NOMO-1 treated with DMSO at 0.1 percent for 48 hours (cell line): ENCODE measurements at regions not wholly inside any gene's neighbourhood (a gene's known extent, or its start where the extent isn't known, plus 50 kb on each side); places are given as distances from the start of the nearest gene placed in this dataset.
"Not testable (repeated sequence)": the region's sequence is repeated elsewhere in the genome, so short reads cannot be mapped to it uniquely, and the experiment has no call there.

Experiments used
- DNase-seq: peaks from one replicate; lab custom pipeline; 2025; ENCODE audit not compliant: unreplicated experiment; lab: John Stamatoyannopoulos, UW

DNA sequence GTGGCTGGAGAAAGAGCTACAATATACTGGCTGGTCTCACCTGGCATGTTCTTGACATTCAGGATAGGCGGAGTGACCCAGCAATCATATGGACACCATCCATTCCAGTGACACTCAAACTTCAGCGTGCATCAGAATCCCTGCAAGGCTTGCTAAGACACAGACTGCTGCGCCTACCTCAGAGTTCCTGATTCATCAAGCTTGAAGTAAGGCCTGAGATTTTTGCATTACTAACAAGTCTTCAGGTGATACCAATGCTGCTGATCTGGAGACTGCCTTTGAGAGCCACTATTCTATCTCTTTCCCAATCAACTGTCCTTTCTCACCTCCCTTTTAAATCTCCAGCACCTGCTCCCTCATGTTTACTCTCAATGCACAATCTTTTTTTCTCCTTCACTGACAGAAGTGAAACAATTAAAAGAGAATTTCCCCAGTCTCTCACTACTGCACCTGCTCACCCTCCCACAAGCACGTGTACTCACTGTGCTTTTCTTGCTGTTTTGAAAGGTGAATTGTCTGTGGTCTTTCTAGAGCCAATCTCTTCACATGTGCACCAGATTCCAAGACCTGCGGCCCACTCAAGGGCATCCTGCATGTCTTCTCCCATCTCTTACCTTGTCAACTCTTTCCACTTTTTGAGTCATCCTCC lies 519.2 kb downstream of the TTLL7 start:
- not testable (repeated sequence) for DNase-seq

- DNase-seq, result not testable (repeated sequence)
These were observed 520.8 kb downstream of the TTLL7 start for GRCh38 chr1:83478127-83478526.

DNA sequence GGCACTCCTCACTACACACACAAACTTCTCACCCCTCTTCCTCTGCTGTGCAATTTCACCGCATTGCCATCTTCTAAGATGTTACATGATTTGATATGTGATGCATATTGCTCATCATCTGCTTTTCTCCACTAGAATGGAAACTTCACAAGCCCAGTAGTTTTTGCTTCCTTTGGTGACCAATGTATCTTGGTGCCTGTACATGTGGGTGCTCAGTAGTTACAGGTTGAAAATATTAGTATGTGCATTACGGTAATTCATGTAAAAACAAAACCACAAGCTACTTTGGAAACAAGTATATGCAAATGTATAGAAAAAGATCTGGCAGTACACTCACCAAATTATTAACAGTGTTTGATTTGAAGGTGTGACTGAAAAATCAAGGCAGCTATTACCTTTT lies 522.4 kb downstream of the TTLL7 start:
- DNase-seq, result not testable (repeated sequence)

DNA sequence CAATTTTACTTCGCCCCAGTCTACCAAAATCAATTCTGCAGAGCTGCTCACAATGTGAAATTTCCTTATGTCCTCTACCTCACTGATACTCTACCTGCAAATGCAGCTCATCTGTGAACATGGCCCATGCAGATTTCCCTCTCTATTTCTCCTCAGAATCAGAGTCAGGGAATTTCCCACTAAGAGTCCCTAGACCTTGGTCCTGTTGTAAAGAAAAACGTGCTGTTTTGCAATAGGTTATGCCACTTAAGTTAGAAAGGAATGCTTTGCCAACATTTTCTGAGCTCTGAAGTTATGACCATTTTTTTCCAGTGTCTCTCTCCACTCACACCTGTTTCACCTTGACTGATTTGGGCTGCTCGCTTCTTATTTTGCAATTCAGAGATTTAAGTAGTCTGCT lies 524.0 kb downstream of the TTLL7 start:
- not testable (repeated sequence) for DNase-seq

DNA sequence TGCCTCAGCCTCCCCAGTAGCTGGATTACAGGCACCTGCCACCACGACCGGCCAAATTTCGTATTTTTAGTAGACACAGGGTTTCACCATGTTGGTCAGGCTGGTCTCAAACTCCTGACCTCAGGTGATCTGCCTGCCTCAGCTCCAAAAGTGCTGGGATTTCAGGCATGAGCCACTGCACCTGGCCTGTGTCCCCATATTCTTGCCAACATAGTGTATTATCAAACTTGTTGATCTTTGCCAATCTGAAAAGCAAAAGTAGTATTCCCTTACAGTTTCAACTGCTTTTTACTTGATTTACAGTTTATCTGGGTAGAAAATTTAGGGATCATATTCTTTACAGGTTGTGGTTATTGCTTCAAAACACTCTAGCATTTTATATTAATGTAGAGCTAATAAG lies 524.9 kb downstream of the TTLL7 start:
- DNase-seq, result not testable (repeated sequence)

GRCh38 chr1:83472066-83472465 lies 526.9 kb downstream of the TTLL7 start:
- DNase-seq, result not testable (repeated sequence)

- not testable (repeated sequence) for DNase-seq
These were observed 527.7 kb downstream of the TTLL7 start for GRCh38 chr1:83471272-83471671.

GRCh38 chr1:83468336-83468735 lies 530.6 kb downstream of the TTLL7 start:
- not testable (repeated sequence) for DNase-seq

DNA sequence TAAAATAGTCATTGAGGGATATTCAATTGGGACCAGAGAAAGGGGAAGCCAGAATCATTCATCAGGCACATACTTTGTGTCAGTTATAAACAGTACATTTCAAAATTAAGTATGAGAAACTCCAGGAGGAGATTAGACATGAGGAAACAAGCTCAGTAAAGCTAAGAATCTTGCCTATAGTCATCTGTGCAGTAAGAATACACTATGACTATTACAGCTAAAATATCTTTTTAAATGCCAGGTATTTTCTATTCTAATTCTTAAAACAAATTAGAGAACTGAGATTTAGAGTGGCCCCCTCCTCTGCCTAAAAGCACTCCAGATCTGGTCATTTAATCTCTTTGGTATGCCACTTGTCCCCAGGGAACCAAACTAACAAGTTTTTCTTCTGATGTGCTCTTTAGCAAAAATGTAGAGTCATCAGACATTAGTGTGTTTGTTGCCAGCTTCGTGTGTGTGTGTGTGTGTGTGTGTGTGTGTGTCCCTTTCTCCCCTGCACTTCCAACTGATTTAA lies 541.1 kb downstream of the TTLL7 start:
- not testable (repeated sequence) for DNase-seq

GRCh38 chr1:83457281-83457680 lies 541.7 kb downstream of the TTLL7 start:
- DNase-seq, result not testable (repeated sequence)

GRCh38 chr1:83455753-83456152 lies 543.2 kb downstream of the TTLL7 start:
- not testable (repeated sequence) for DNase-seq

- DNase-seq, result not testable (repeated sequence)
These were observed 553.1 kb downstream of the TTLL7 start for GRCh38 chr1:83445873-83446272.

GRCh38 chr1:83442412-83442811 lies 556.5 kb downstream of the TTLL7 start:
- not testable (repeated sequence) for DNase-seq

GRCh38 chr1:83440586-83440985 lies 558.3 kb downstream of the TTLL7 start:
- not testable (repeated sequence) for DNase-seq

GRCh38 chr1:83440021-83440420 lies 558.9 kb downstream of the TTLL7 start:
- DNase-seq, result not testable (repeated sequence)

DNA sequence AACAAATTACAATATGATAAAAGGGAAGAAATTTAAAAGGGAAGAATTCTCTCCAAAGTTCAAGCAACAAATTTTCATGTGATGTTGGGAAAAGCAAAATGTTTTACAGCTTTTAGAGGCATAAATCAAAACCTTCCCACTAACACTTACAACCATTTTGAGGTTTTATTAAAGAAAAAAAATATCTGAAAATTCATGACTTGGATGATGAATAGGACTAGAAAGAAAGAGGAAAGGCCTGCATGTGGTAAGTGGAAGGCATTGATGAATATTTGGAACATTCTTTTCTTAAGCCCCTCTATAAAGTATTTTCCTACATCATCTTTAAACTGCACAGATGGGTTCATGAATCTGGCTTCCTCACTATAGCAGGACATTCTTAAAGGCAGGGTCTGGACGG lies 560.6 kb downstream of the TTLL7 start:
- not testable (repeated sequence) for DNase-seq

DNA sequence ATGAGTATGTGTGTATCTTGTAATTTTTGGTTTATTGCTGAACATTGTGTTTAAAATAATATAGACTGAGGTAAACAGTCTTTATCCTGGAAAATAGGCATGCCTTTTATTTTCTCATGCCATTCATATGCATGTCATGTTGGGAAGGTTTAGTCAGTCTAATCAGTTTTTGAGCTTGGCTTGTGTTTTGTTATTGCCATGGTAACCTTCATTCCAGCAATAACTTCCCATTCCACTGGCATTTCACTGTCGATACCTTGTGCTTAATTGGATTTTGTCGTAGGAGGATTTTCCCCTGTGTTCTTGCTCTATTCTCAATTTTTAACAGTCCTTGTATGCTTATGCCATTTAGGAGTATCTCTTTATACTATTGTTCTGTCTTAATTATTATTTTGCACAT lies 563.6 kb downstream of the TTLL7 start:
- not testable (repeated sequence) for DNase-seq

DNA sequence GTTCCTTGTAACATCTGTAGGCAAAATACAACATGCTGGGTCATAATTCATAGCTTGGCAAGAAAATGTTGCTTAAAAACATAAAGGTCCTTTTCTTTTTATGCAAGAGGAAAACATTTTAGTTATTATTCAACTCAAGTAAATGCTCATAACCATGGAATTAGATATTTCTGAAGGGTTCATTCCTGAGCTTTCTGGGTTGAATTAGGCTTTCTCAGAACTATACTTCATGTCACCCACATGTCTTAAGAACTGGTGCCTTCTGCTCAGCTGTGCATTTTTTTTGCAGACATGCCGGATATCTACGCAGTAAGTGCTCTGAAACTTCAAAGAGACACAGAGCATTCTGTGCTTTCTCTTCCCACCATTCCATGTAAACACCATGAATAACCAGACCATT lies 571.4 kb downstream of the TTLL7 start:
- DNase-seq, result not testable (repeated sequence)

- not testable (repeated sequence) for DNase-seq
These were observed 575.5 kb downstream of the TTLL7 start for GRCh38 chr1:83423382-83423781.

DNA sequence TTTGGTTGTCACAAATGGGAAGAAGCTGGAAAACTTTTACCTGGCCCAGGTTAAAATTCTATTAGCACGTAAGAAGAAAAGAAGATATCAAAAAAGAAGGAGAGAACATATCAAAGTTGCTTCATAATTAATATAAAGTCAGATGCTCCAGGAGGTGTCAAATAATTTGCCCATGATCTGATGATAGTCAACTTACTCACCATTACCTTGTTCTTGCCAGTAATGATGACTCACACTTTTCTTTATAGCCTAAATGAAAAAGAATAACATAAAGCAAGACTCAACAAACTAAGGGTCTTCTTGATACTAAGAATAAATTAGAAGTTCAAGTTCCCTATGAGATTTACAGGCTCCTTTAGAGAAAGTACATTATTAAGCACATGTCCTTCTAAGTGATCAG lies 580.4 kb downstream of the TTLL7 start:
- DNase-seq, result no peak

GRCh38 chr1:83413839-83414107 lies 585.2 kb downstream of the TTLL7 start:
- not testable (repeated sequence) for DNase-seq

- not testable (repeated sequence) for DNase-seq
These were observed 588.1 kb downstream of the TTLL7 start for GRCh38 chr1:83410746-83411413.
